ENCODE measurements at regions not wholly inside any gene's neighbourhood (a gene's known extent, or its start where the extent isn't known, plus 50 kb on each side); places are given as distances from the start of the nearest gene placed in this dataset.

- no peaks in the 10 kb centered on the region for H3K9me3 ChIP-seq (replicated peaks in 1 of 2; ENCODE audit: control insufficient read depth in 2 of 2, insufficient read depth in 1 of 2, low read depth in 1 of 2, low read length in 2 of 2)
- H3K4me3 ChIP-seq (ENCODE audit: low read length in 2 of 2), result no peak overlapping the region
- H2BK5ac ChIP-seq (ENCODE audit: low read length), result no peak overlapping the region
- H3K23ac ChIP-seq (ENCODE audit: low read depth, low read length, poor library complexity), result no peak overlapping the region
- no peaks in the 10 kb centered on the region for H3K36me3 ChIP-seq (replicated peaks in 1 of 2; ENCODE audit: control insufficient read depth in 2 of 2, insufficient read depth in 2 of 2, low read length in 2 of 2)
- no peak overlapping the region for H3K4me2 ChIP-seq (ENCODE audit: insufficient read depth, low read length, poor library complexity, severe bottlenecking)
- H3K9ac ChIP-seq (ENCODE audit: low read depth, low read length, poor library complexity), result no peak overlapping the region
- H2BK15ac ChIP-seq (ENCODE audit: low read length), result no peak overlapping the region
- H3K18ac ChIP-seq (ENCODE audit: low read length), result no peak overlapping the region
- no peak overlapping the region for H2BK120ac ChIP-seq (ENCODE audit: low read depth, low read length)
- H2AK5ac ChIP-seq (ENCODE audit: low read depth, low read length), result no peak overlapping the region
- DNase-seq (ENCODE audit: low spot score), result no peak
- H2AFZ ChIP-seq (ENCODE audit: low read length), result no peak overlapping the region
- no peak overlapping the region for H3K27ac ChIP-seq (replicated peaks; ENCODE audit: low read length)
- H4K8ac ChIP-seq (ENCODE audit: low read depth, low read length), result no peak overlapping the region
- H3K4me1 ChIP-seq (ENCODE audit: control insufficient read depth in 2 of 2, insufficient read depth in 1 of 2, low read depth in 1 of 2, low read length in 2 of 2), result peaks cover 0 to 2% of the 10 kb centered on the region in 2 donors
- no peak overlapping the region for H2BK12ac ChIP-seq (ENCODE audit: low read length)
- no peaks in the 10 kb centered on the region for H3K27me3 ChIP-seq (ENCODE audit: control insufficient read depth in 3 of 3, insufficient read depth in 3 of 3, low read depth in 1 of 3, low read length in 3 of 3)
- H3K4ac ChIP-seq (ENCODE audit: low read length), result no peak overlapping the region
- H3K79me1 ChIP-seq (ENCODE audit: low read depth, low read length), result no peaks in the 10 kb centered on the region
- no peak overlapping the region for H4K91ac ChIP-seq (ENCODE audit: low read depth, low read length, poor library complexity)
- H3K14ac ChIP-seq (ENCODE audit: low read length), result no peak overlapping the region
Observed at GRCh38 chr19:28184997-28185396, 1028.0 kb downstream of the UQCRFS1 start.

DNA sequence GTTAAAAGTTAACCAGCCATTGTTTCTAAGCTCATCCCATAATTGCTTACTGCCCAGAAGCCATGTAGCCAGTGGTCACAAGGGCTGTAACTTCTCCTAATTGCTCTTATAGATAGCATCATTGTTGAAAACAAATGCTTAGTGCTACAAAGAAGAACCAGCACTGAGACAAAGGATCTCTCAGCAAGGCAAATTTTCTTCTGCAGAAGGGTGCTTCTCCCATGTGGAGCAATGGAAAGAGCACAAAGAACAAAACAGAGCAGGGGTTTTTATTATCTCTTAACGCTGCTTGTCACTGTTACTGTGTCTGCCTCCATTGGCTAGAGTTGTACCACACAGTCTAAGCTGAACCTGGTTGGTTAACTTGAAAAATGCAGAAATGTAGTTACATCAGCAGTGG lies 1036.8 kb downstream of the UQCRFS1 start:
- Histone ChIP-seq H2BK12ac (ENCODE audit: low read length) (no peak overlapping the region), H3K23ac (ENCODE audit: low read depth, low read length, poor library complexity) (no peak overlapping the region), H3K4ac (ENCODE audit: low read length) (no peak overlapping the region), H4K91ac (ENCODE audit: low read depth, low read length, poor library complexity) (no peak overlapping the region), H2BK15ac (ENCODE audit: low read length) (no peak overlapping the region), H3K4me2 (ENCODE audit: insufficient read depth, low read length, poor library complexity, severe bottlenecking) (no peak overlapping the region), H2BK120ac (ENCODE audit: low read depth, low read length) (no peak overlapping the region), H3K9me3 (replicated peaks in 1 of 2; ENCODE audit: control insufficient read depth in 2 of 2, insufficient read depth in 1 of 2, low read depth in 1 of 2, low read length in 2 of 2) (no peaks in the 10 kb centered on the region), H2BK5ac (ENCODE audit: low read length) (no peak overlapping the region), H3K4me1 (ENCODE audit: control insufficient read depth in 2 of 2, insufficient read depth in 1 of 2, low read depth in 1 of 2, low read length in 2 of 2) (no peaks in the 10 kb centered on the region), H3K27ac (replicated peaks; ENCODE audit: low read length) (no peak overlapping the region), H2AK5ac (ENCODE audit: low read depth, low read length) (no peak overlapping the region), H3K36me3 (replicated peaks in 1 of 2; ENCODE audit: control insufficient read depth in 2 of 2, insufficient read depth in 2 of 2, low read length in 2 of 2) (no peaks in the 10 kb centered on the region), H3K9ac (ENCODE audit: low read depth, low read length, poor library complexity) (no peak overlapping the region), H3K27me3 (ENCODE audit: control insufficient read depth in 3 of 3, insufficient read depth in 3 of 3, low read depth in 1 of 3, low read length in 3 of 3) (no peaks in the 10 kb centered on the region), H2AFZ (ENCODE audit: low read length) (no peak overlapping the region), H3K18ac (ENCODE audit: low read length) (no peak overlapping the region), H3K14ac (ENCODE audit: low read length) (no peak overlapping the region), H3K4me3 (ENCODE audit: low read length in 2 of 2) (no peak overlapping the region), H3K79me1 (ENCODE audit: low read depth, low read length) (no peaks in the 10 kb centered on the region), H4K8ac (ENCODE audit: low read depth, low read length) (no peak overlapping the region)
- no CpG with 5 or more reads among the region's 1 CpG for WGBS, 2 donors (ENCODE audit: extremely low coverage in 2 of 2, insufficient read length in 2 of 2, insufficient replicate concordance in 1 of 2)
- DNase-seq (ENCODE audit: low spot score), result no peak

DNA sequence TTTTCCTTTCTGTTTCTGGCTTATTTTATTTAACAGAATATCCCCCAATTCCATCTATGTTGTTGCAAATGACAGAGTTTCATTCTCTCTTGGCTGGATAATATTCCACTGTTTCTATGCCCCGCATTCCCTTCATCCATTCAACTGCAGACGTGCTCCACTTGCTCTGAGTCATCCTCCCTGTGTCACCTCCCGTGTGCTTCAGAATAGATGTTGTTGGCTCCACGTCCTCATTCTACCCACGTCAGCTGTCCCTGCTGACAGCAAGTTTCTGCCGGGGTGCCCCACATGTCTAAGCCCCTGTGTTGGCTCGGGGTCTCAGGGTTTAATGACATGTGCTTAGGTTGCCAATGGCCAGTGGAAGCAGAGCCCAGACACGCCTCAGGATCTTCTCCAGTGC lies 1041.0 kb downstream of the UQCRFS1 start:
- Histone ChIP-seq H3K27ac (replicated peaks; ENCODE audit: low read length) (no peak overlapping the region), H3K79me1 (ENCODE audit: low read depth, low read length) (no peaks in the 10 kb centered on the region), H2BK120ac (ENCODE audit: low read depth, low read length) (no peak overlapping the region), H2BK15ac (ENCODE audit: low read length) (no peak overlapping the region), H3K9ac (ENCODE audit: low read depth, low read length, poor library complexity) (no peak overlapping the region), H3K27me3 (ENCODE audit: control insufficient read depth in 3 of 3, insufficient read depth in 3 of 3, low read depth in 1 of 3, low read length in 3 of 3) (no peaks in the 10 kb centered on the region), H3K4ac (ENCODE audit: low read length) (no peak overlapping the region), H3K4me3 (ENCODE audit: low read length in 2 of 2) (no peak overlapping the region), H3K36me3 (replicated peaks in 1 of 2; ENCODE audit: control insufficient read depth in 2 of 2, insufficient read depth in 2 of 2, low read length in 2 of 2) (no peaks in the 10 kb centered on the region), H3K18ac (ENCODE audit: low read length) (no peak overlapping the region), H2BK5ac (ENCODE audit: low read length) (no peak overlapping the region), H3K23ac (ENCODE audit: low read depth, low read length, poor library complexity) (no peak overlapping the region), H2AFZ (ENCODE audit: low read length) (no peak overlapping the region), H3K9me3 (replicated peaks in 1 of 2; ENCODE audit: control insufficient read depth in 2 of 2, insufficient read depth in 1 of 2, low read depth in 1 of 2, low read length in 2 of 2) (no peaks in the 10 kb centered on the region), H3K4me1 (ENCODE audit: control insufficient read depth in 2 of 2, insufficient read depth in 1 of 2, low read depth in 1 of 2, low read length in 2 of 2) (peaks cover 0 to 14% of the 10 kb centered on the region in 2 donors), H3K14ac (ENCODE audit: low read length) (no peak overlapping the region), H2BK12ac (ENCODE audit: low read length) (no peak overlapping the region), H3K4me2 (ENCODE audit: insufficient read depth, low read length, poor library complexity, severe bottlenecking) (no peak overlapping the region), H4K8ac (ENCODE audit: low read depth, low read length) (no peak overlapping the region), H4K91ac (ENCODE audit: low read depth, low read length, poor library complexity) (no peak overlapping the region), H2AK5ac (ENCODE audit: low read depth, low read length) (no peak overlapping the region)
- WGBS, 2 donors (ENCODE audit: extremely low coverage in 2 of 2, insufficient read length in 2 of 2, insufficient replicate concordance in 1 of 2), result no CpG with 5 or more reads among the region's 8 CpGs
- DNase-seq (ENCODE audit: low spot score), result no peak

GRCh38 chr19:28170066-28170465 lies 1042.9 kb downstream of the UQCRFS1 start:
- Histone ChIP-seq H2BK12ac (ENCODE audit: low read length) (no peak overlapping the region), H2BK15ac (ENCODE audit: low read length) (no peak overlapping the region), H2AK5ac (ENCODE audit: low read depth, low read length) (no peak overlapping the region), H3K4ac (ENCODE audit: low read length) (no peak overlapping the region), H3K4me2 (ENCODE audit: insufficient read depth, low read length, poor library complexity, severe bottlenecking) (no peak overlapping the region), H3K4me3 (ENCODE audit: low read length in 2 of 2) (no peak overlapping the region), H3K9ac (ENCODE audit: low read depth, low read length, poor library complexity) (no peak overlapping the region), H3K23ac (ENCODE audit: low read depth, low read length, poor library complexity) (no peak overlapping the region), H3K9me3 (replicated peaks in 1 of 2; ENCODE audit: control insufficient read depth in 2 of 2, insufficient read depth in 1 of 2, low read depth in 1 of 2, low read length in 2 of 2) (no peaks in the 10 kb centered on the region), H3K36me3 (replicated peaks in 1 of 2; ENCODE audit: control insufficient read depth in 2 of 2, insufficient read depth in 2 of 2, low read length in 2 of 2) (no peaks in the 10 kb centered on the region), H2BK5ac (ENCODE audit: low read length) (no peak overlapping the region), H3K4me1 (ENCODE audit: control insufficient read depth in 2 of 2, insufficient read depth in 1 of 2, low read depth in 1 of 2, low read length in 2 of 2) (peaks cover 0 to 14% of the 10 kb centered on the region in 2 donors), H3K27ac (replicated peaks; ENCODE audit: low read length) (no peak overlapping the region), H2BK120ac (ENCODE audit: low read depth, low read length) (no peak overlapping the region), H3K18ac (ENCODE audit: low read length) (no peak overlapping the region), H4K91ac (ENCODE audit: low read depth, low read length, poor library complexity) (no peak overlapping the region), H3K27me3 (ENCODE audit: control insufficient read depth in 3 of 3, insufficient read depth in 3 of 3, low read depth in 1 of 3, low read length in 3 of 3) (no peaks in the 10 kb centered on the region), H3K14ac (ENCODE audit: low read length) (no peak overlapping the region), H4K8ac (ENCODE audit: low read depth, low read length) (no peak overlapping the region), H2AFZ (ENCODE audit: low read length) (no peak overlapping the region), H3K79me1 (ENCODE audit: low read depth, low read length) (no peaks in the 10 kb centered on the region)
- no CpG with 5 or more reads among the region's 3 CpGs for WGBS, 2 donors (ENCODE audit: extremely low coverage in 2 of 2, insufficient read length in 2 of 2, insufficient replicate concordance in 1 of 2)
- no peak for DNase-seq (ENCODE audit: low spot score)

Data from neuronal stem cell (in vitro differentiated cells).